A549 (cell line): ENCODE measurements at regions not wholly inside any gene's neighbourhood (a gene's known extent, or its start where the extent isn't known, plus 50 kb on each side); places are given as distances from the start of the nearest gene placed in this dataset.

Experiments
- ATAC-seq, 2 experiments: fragments of 200-7000 bp in 1 of 2; fragments of >200 bp in 1 of 2; cut with Nextera tagmentation in 1 of 2; cut with Tn5 transposase in 1 of 2; 3 replicates each; pipeline versions ENCODE4 v1.8.0 to v1.9.1; 2018 to 2020; ENCODE audit warnings: mild to moderate bottlenecking in 1 of 2, moderate library complexity in 1 of 2
- CTCF ChIA-PET: fragments of 300-600 bp; sonication (Branson Sonifier 250); formaldehyde crosslinking; extraction: SDS; loops from one replicate; lab custom pipeline; 2021; ENCODE audit warnings: antibody characterized with exemption, inconsistent platforms; lab: Yijun Ruan, JAX
- POLR2A ChIA-PET: fragments of 350-600 bp; formaldehyde crosslinking; extraction: SDS; loops from one replicate; lab custom pipeline; 2021; ENCODE audit warnings: antibody characterized with exemption, inconsistent platforms; lab: Yijun Ruan, JAX
- DNase-seq, 2 experiments: peaks; one replicate each; pipeline versions ENCODE4 v3.0.0 to v3.0.0-alpha.2; 2011 to 2016; ENCODE audit warnings: low read depth in 1 of 2, low spot score in 1 of 2
- FAIRE-seq: peaks from 2 replicates; lab custom pipeline; 2011; peaks lifted over from hg19 to GRCh38; lab: Jason Lieb, UNC
- H3K27ac ChIP-seq, 2 experiments: fragments of >200 bp; sonication (Bioruptor Twin); formaldehyde crosslinking; 3 replicates each; pipeline ENCODE4 v1.5.1; 2016 to 2017
- H3K4me1 ChIP-seq: fragments of >200 bp; sonication (Bioruptor Twin); formaldehyde crosslinking; 3 replicates; pipeline ENCODE4 v1.6.1; 2016
- H3K4me2 ChIP-seq: fragments of >200 bp; sonication (Bioruptor Twin); formaldehyde crosslinking; 3 replicates; pipeline ENCODE4 v1.6.1; 2016
- H3K4me3 ChIP-seq: fragments of >200 bp; sonication (Bioruptor Twin); formaldehyde crosslinking; 3 replicates; pipeline ENCODE4 v1.5.1; 2016
- H3K9me3 ChIP-seq: fragments of >200 bp; sonication (Bioruptor Twin); formaldehyde crosslinking; 3 replicates; pipeline ENCODE4 v1.6.1; 2016
- CEBPB ChIP-seq, 2 experiments: fragments of >200 bp in 1 of 2; sonication (Bioruptor Twin) in 1 of 2; formaldehyde crosslinking in 1 of 2; IDR thresholded peaks; 2 replicates each; pipeline ENCODE4 v1.6.1; 2012 to 2016
- CHD2 ChIP-seq: fragments of 150-350 bp; IDR thresholded peaks from 2 replicates; pipeline ENCODE4 v1.6.1; 2014; ENCODE audit warnings: low read length; ENCODE audit not compliant: partially characterized antibody
- CHD4 ChIP-seq: fragments of 200-600 bp; sonication (generic); IDR thresholded peaks from 2 replicates; pipeline ENCODE4 v1.6.1; 2016; ENCODE audit warnings: antibody characterized with exemption, mild to moderate bottlenecking, borderline replicate concordance
- E2F6 ChIP-seq: IDR thresholded peaks from 2 replicates; pipeline ENCODE4 v1.6.1; 2012; ENCODE audit warnings: low read depth, borderline replicate concordance
- EHMT2 ChIP-seq: fragments of 200-600 bp; sonication (generic); IDR thresholded peaks from 2 replicates; pipeline ENCODE4 v1.6.1; 2016; ENCODE audit warnings: antibody characterized with exemption, low read depth, mild to moderate bottlenecking, moderate library complexity
- EP300 ChIP-seq, 2 experiments: fragments of >200 bp; sonication (Bioruptor Twin); formaldehyde crosslinking; IDR thresholded peaks; 2 replicates in 1 of 2; 3 replicates in 1 of 2; pipeline ENCODE4 v1.6.1; 2016 to 2017
- ESRRA ChIP-seq: fragments of 150-350 bp; IDR thresholded peaks from 2 replicates; pipeline ENCODE4 v1.6.1; 2014; ENCODE audit warnings: mild to moderate bottlenecking, low read length, borderline replicate concordance
- FOXS1 ChIP-seq: fragments of 250-450 bp; sonication (Bioruptor Pico); IDR thresholded peaks from 2 replicates; pipeline ENCODE4 v1.5.0; 2020; ENCODE audit warnings: mild to moderate bottlenecking, moderate library complexity
- HDAC2 ChIP-seq: fragments of 200-600 bp; sonication (generic); IDR thresholded peaks from 2 replicates; pipeline ENCODE4 v1.6.1; 2016
- HES2 ChIP-seq: fragments of >200 bp; sonication (Bioruptor Twin); formaldehyde crosslinking; IDR thresholded peaks from 2 replicates; pipeline ENCODE4 v1.6.1; 2016
- HOXA7 ChIP-seq: fragments of 250-450 bp; sonication (Bioruptor Pico); IDR thresholded peaks from 2 replicates; pipeline ENCODE4 v1.5.0; 2020; ENCODE audit warnings: mild to moderate bottlenecking, moderate library complexity
- HOXB13 ChIP-seq: fragments of 250-450 bp; sonication (Bioruptor Pico); IDR thresholded peaks from 2 replicates; pipeline ENCODE4 v1.5.0; 2020; ENCODE audit warnings: low read depth, mild to moderate bottlenecking, moderate library complexity
- JUNB ChIP-seq: fragments of >200 bp; sonication (Bioruptor Twin); formaldehyde crosslinking; IDR thresholded peaks from 2 replicates; pipeline ENCODE4 v1.6.1; 2016
- KDM5A ChIP-seq: fragments of 200-600 bp; sonication (generic); IDR thresholded peaks from 2 replicates; pipeline ENCODE4 v1.6.1; 2016; ENCODE audit warnings: antibody characterized with exemption, mild to moderate bottlenecking
- NPAS2 ChIP-seq: fragments of 250-450 bp; sonication (Bioruptor Pico); IDR thresholded peaks from 2 replicates; pipeline ENCODE4 v1.8.0; 2022; ENCODE audit warnings: mild to moderate bottlenecking, moderate library complexity, borderline replicate concordance
- PHF8 ChIP-seq: fragments of 200-600 bp; sonication (generic); IDR thresholded peaks from 2 replicates; pipeline ENCODE4 v1.6.1; 2016; ENCODE audit warnings: low read depth, mild to moderate bottlenecking, antibody characterized with exemption, moderate library complexity, borderline replicate concordance
- RAD21 ChIP-seq, 2 experiments: fragments of >200 bp in 1 of 2; sonication (Bioruptor Twin) in 1 of 2; formaldehyde crosslinking in 1 of 2; IDR thresholded peaks in 1 of 2; conservative IDR thresholded peaks in 1 of 2; 2 replicates in 1 of 2; 3 replicates in 1 of 2; pipeline ENCODE4 v1.6.1; 2012 to 2018; ENCODE audit warnings: inconsistent platforms in 1 of 2
- RARB ChIP-seq: fragments of 250-450 bp; sonication (Bioruptor Pico); IDR thresholded peaks from 2 replicates; pipeline ENCODE4 v1.8.0; 2021; ENCODE audit warnings: mild to moderate bottlenecking, moderate library complexity
- REST ChIP-seq: fragments of 200-600 bp; sonication (generic); IDR thresholded peaks from 2 replicates; pipeline ENCODE4 v1.6.1; 2016; ENCODE audit warnings: antibody characterized with exemption, mild to moderate bottlenecking, moderate library complexity
- SREBF2 ChIP-seq: fragments of 450-650 bp; IDR thresholded peaks from 2 replicates; pipeline ENCODE4 v1.6.1; 2014; ENCODE audit warnings: mild to moderate bottlenecking, moderate library complexity
- ZC3H11A ChIP-seq: fragments of 450-650 bp; IDR thresholded peaks from 2 replicates; pipeline ENCODE4 v1.6.1; 2014; ENCODE audit warnings: antibody characterized with exemption, mild to moderate bottlenecking
- WGBS: methylation state at CpG from one replicate; pipeline ENCODE4 v1.1.6; 2017; ENCODE audit errors: missing lambda C conversion rate; 5-methylcytosine and 5-hydroxymethylcytosine counted together
- TF ChIP-seq, protein P1 (sequence below): fragments of 250-450 bp; sonication (Bioruptor Pico); IDR thresholded peaks from 2 replicates; pipeline ENCODE4 v1.5.0; 2021; ENCODE audit warnings: mild to moderate bottlenecking, moderate library complexity, borderline replicate concordance

GRCh38 chr12:3419558-3419957, 71.4 kb upstream of the PRMT8 start:
- DNase-seq, result no peak
- ChIA-PET POLR2A (no interaction called here), CTCF (interaction anchor here (1.6 kb wide), 1 partner anchor 119 kb away, joined by 4 read pairs; no protein-coding TSS in a partner anchor)
- Histone ChIP-seq H3K27ac (no peak overlapping the region), H3K4me2 (no peak overlapping the region)
- TF ChIP-seq FOXS1 (CRISPR knock-in tag) (no peak), RAD21 (conservative IDR thresholded peaks at IDR 0.05 in 1 of 2, IDR thresholded peaks at IDR 0.05 in 1 of 2) (no peak), SREBF2 (no peak), EP300 (IDR thresholded peaks at IDR 0.05) (no peak), JUNB (no peak), ESRRA (no peak), CEBPB (IDR thresholded peaks at IDR 0.05) (no peak), CHD2 (no peak), NPAS2 (CRISPR knock-in tag) (no peak), RARB (CRISPR knock-in tag) (no peak), CHD4 (no peak), KDM5A (no peak), HDAC2 (no peak)
- TF ChIP-seq, protein P1, sequence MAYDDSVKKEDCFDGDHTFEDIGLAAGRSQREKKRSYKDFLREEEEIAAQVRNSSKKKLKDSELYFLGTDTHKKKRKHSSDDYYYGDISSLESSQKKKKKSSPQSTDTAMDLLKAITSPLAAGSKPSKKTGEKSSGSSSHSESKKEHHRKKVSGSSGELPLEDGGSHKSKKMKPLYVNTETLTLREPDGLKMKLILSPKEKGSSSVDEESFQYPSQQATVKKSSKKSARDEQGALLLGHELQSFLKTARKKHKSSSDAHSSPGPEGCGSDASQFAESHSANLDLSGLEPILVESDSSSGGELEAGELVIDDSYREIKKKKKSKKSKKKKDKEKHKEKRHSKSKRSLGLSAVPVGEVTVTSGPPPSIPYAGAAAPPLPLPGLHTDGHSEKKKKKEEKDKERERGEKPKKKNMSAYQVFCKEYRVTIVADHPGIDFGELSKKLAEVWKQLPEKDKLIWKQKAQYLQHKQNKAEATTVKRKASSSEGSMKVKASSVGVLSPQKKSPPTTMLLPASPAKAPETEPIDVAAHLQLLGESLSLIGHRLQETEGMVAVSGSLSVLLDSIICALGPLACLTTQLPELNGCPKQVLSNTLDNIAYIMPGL (CRISPR knock-in tag), result no peak
- TF ChIP-seq, all 56 proteins: peak for 0
- FAIRE-seq (no peak), ATAC-seq (no peak)
- Histone ChIP-seq H3K4me3 (no peak overlapping the region), H3K9me3 (no peaks in the 10 kb centered on the region), H3K4me1 (no peaks in the 10 kb centered on the region)
- 21% methylated on average over 3 of the region's 3 CpGs for WGBS

- TF ChIP-seq HOXB13 (CRISPR knock-in tag), result no peak
- TF ChIP-seq EHMT2, result no peak
- no peak for TF ChIP-seq ZC3H11A
- TF ChIP-seq REST, result no peak
- TF ChIP-seq JUNB, result no peak
- TF ChIP-seq, protein P1 (CRISPR knock-in tag), result no peak
- no peak for TF ChIP-seq HES2
- no peak for TF ChIP-seq KDM5A
- no peak for TF ChIP-seq E2F6
- no peak for TF ChIP-seq EP300 (IDR thresholded peaks at IDR 0.05)
- TF ChIP-seq RARB (CRISPR knock-in tag), result no peak
- no peak for TF ChIP-seq PHF8
- no peak for TF ChIP-seq HOXA7 (CRISPR knock-in tag)
- Histone ChIP-seq H3K27ac (no peak overlapping the region), H3K9me3 (no peaks in the 10 kb centered on the region), H3K4me3 (no peak overlapping the region), H3K4me1 (no peaks in the 10 kb centered on the region), H3K4me2 (no peak overlapping the region)
- ChIA-PET POLR2A (no interaction called here), CTCF (interaction anchor here (1.6 kb wide), 1 partner anchor 120 kb away, joined by 4 read pairs; no protein-coding TSS in a partner anchor)
- DNase-seq, result no peak
- no peak for ATAC-seq
- WGBS, result 1% methylated on average over 6 of the region's 6 CpGs
- FAIRE-seq, result no peak
Measured at GRCh38 chr12:3420693-3421092, 70.3 kb upstream of the PRMT8 start.
